Loucy (cell line): ENCODE measurements at regions not wholly inside any gene's neighbourhood (a gene's known extent, or its start where the extent isn't known, plus 50 kb on each side); places are given as distances from the start of the nearest gene placed in this dataset.
"Not testable (repeated sequence)": the region's sequence is repeated elsewhere in the genome, so short reads cannot be mapped to it uniquely, and the experiment has no call there.

Source experiments
- H2AFZ ChIP-seq: fragments of 200-600 bp; sonication (generic); 2 replicates; pipeline ENCODE4 v1.6.0; 2016; ENCODE audit warnings: antibody characterized with exemption, mild to moderate bottlenecking, low read length, moderate library complexity
- H3F3A ChIP-seq: fragments of 200-600 bp; 2 replicates; pipeline ENCODE4 v1.6.0; 2016; ENCODE audit warnings: antibody characterized with exemption, low read depth, mild to moderate bottlenecking
- H3K27me3 ChIP-seq: fragments of 200-600 bp; sonication (generic); 2 replicates; pipeline ENCODE4 v1.6.1; 2014; ENCODE audit warnings: low read length, mild to moderate bottlenecking; ENCODE audit not compliant: insufficient read depth, poor library complexity, severe bottlenecking
- H3K36me3 ChIP-seq: fragments of 200-600 bp; sonication (generic); 2 replicates; pipeline ENCODE4 v1.6.1; 2016; ENCODE audit warnings: low read length; ENCODE audit not compliant: insufficient read depth
- H3K4me1 ChIP-seq: fragments of 200-600 bp; sonication (generic); 2 replicates; pipeline ENCODE4 v1.5.1; 2014; ENCODE audit warnings: low read length, mild to moderate bottlenecking; ENCODE audit not compliant: insufficient read depth, poor library complexity, severe bottlenecking
- H3K4me2 ChIP-seq: fragments of 200-600 bp; sonication (generic); 2 replicates; pipeline ENCODE4 v1.6.0; 2014; ENCODE audit warnings: antibody characterized with exemption, low read length, low read depth, mild to moderate bottlenecking; ENCODE audit not compliant: poor library complexity, severe bottlenecking
- H3K4me3 ChIP-seq: fragments of 200-600 bp; sonication (generic); 2 replicates; pipeline ENCODE4 v1.5.1; 2014; ENCODE audit warnings: low read length, mild to moderate bottlenecking, mixed read lengths; ENCODE audit not compliant: poor library complexity, severe bottlenecking
- H3K79me2 ChIP-seq: fragments of 200-600 bp; sonication (generic); 2 replicates; pipeline ENCODE4 v1.6.1; 2014; ENCODE audit warnings: low read length; ENCODE audit not compliant: insufficient read depth
- H3K9ac ChIP-seq: fragments of 200-600 bp; sonication (generic); 2 replicates; pipeline ENCODE4 v1.6.0; 2014; ENCODE audit warnings: mild to moderate bottlenecking, low read depth, low read length, moderate library complexity; ENCODE audit not compliant: poor library complexity, severe bottlenecking
- H3K9me2 ChIP-seq: fragments of 200-600 bp; sonication (generic); replicated peaks from 2 replicates; pipeline ENCODE4 v1.6.1; 2016; ENCODE audit warnings: low read depth, low read length, mixed read lengths
- H3K9me3 ChIP-seq: fragments of 200-600 bp; sonication (generic); 2 replicates; pipeline ENCODE4 v1.6.1; 2014; ENCODE audit warnings: mild to moderate bottlenecking, antibody characterized with exemption, low read length, low read depth; ENCODE audit not compliant: insufficient read depth
- H4K20me1 ChIP-seq: fragments of 200-600 bp; sonication (generic); 2 replicates; pipeline ENCODE4 v1.6.0; 2014; ENCODE audit warnings: antibody characterized with exemption, low read length, mild to moderate bottlenecking; ENCODE audit not compliant: insufficient read depth, poor library complexity, severe bottlenecking
- EZH2phosphoT487 ChIP-seq: fragments of 200-600 bp; IDR thresholded peaks from 2 replicates; pipeline ENCODE4 v1.6.1; 2018; ENCODE audit warnings: antibody characterized with exemption, mild to moderate bottlenecking, moderate library complexity, borderline replicate concordance
- TF ChIP-seq, protein P1 (sequence below): fragments of 200-600 bp; sonication (generic); conservative IDR thresholded peaks from 2 replicates; pipeline ENCODE4 v1.5.1; 2014; ENCODE audit warnings: mild to moderate bottlenecking, antibody characterized with exemption, low read length

DNA sequence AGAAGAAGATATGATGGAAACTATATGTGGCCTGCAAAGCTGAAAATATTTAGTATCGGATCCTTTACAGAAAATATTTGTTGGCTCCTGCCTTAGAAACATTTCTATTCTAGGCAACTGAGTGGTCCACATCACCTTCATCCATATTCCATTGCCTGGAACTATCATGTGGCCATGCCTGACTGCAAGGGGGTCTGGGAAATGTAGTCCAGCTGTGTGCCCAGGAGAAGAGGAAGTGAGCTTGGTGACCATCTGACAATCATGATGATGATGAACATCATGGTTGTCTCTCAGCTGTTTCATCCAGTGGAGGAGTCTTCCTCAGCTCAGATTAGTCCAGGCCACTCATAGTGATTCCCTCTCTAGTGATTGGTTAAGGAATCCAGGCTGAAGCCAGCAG is 61.8 kb upstream of the IFNLR1 start:
- Histone ChIP-seq H3K9me3 (no peaks in the 10 kb centered on the region), H3K36me3 (no peaks in the 10 kb centered on the region), H3K4me1 (no peaks in the 10 kb centered on the region), H3K9ac (no peak overlapping the region), H3F3A (no peaks in the 10 kb centered on the region), H3K27me3 (no peaks in the 10 kb centered on the region), H2AFZ (peak overlapping the region; percentile 74), H3K4me2 (no peak overlapping the region), H3K79me2 (no peaks in the 10 kb centered on the region), H3K9me2 (no peaks in the 10 kb centered on the region), H4K20me1 (no peaks in the 10 kb centered on the region), H3K4me3 (no peak overlapping the region)
- no peak for TF ChIP-seq EZH2phosphoT487
- TF ChIP-seq, protein P1, sequence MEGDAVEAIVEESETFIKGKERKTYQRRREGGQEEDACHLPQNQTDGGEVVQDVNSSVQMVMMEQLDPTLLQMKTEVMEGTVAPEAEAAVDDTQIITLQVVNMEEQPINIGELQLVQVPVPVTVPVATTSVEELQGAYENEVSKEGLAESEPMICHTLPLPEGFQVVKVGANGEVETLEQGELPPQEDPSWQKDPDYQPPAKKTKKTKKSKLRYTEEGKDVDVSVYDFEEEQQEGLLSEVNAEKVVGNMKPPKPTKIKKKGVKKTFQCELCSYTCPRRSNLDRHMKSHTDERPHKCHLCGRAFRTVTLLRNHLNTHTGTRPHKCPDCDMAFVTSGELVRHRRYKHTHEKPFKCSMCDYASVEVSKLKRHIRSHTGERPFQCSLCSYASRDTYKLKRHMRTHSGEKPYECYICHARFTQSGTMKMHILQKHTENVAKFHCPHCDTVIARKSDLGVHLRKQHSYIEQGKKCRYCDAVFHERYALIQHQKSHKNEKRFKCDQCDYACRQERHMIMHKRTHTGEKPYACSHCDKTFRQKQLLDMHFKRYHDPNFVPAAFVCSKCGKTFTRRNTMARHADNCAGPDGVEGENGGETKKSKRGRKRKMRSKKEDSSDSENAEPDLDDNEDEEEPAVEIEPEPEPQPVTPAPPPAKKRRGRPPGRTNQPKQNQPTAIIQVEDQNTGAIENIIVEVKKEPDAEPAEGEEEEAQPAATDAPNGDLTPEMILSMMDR = no peak

DNA sequence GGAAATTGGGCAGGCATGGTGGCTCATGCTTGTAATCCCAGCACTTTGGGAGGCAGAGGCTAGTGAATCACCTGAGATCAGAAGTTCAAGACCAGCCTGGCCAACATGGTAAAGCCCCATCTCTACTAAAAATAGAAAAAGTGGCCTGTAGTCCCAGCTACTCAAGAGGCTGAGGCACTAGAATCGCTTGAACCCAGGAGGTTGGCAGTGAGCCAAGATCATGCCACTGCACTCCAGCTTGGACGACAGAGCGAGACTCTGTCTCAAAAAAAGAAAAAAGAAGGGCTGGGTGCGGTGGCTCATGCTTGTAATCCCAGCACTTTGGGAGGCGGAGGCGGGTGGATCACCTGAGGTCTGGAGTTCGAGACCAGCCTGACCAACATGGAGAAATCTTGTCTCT is 60.2 kb upstream of the IFNLR1 start:
- not testable (repeated sequence) for H3K4me2 ChIP-seq, H2AFZ ChIP-seq, H3K9ac ChIP-seq, H3K36me3 ChIP-seq, H3K9me2 ChIP-seq, H3K4me1 ChIP-seq, H3K79me2 ChIP-seq, H4K20me1 ChIP-seq, H3K4me3 ChIP-seq, H3K27me3 ChIP-seq, H3F3A ChIP-seq, H3K9me3 ChIP-seq

DNA sequence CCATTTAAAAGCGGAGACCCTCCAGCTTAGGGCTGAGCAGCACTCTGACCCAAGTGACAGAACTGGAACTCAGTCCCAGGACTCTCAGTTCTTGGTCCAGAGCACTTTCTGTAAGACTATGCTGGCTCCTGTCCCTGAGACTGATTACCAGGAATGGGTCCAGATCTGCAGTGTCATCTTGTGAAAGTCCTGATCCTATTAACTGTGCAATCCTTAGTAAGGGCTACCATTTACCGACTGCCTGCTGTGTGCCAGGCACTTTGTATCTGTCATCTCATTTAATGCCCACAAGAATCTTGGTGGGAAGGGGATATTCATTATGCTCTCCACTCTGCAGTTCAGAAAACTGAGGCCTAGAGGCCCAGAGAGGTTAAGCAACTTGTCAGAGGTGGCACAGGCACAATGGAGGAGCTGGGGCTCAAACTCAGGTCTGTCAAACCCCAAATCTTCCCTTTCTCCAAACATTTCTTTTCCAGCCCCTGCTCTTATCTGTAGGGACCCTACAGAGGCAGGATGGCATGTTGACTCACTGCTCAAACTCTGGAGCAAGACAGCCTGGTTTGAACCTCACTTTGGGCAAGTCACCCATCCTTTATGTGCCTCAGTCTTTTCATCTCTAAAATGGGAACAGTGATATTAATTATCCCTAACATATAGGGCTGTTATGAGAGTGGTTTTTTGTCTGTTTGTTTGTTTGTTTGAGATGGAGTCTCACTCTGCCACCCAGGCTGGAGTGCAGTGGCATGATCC is 57.6 kb upstream of the IFNLR1 start:
- H4K20me1 ChIP-seq = no peaks in the 10 kb centered on the region
- no peaks in the 10 kb centered on the region for H3K9me3 ChIP-seq
- no peak overlapping the region for H3K4me3 ChIP-seq
- no peaks in the 10 kb centered on the region for H3K36me3 ChIP-seq
- no peaks in the 10 kb centered on the region for H3F3A ChIP-seq
- no peaks in the 10 kb centered on the region for H3K9me2 ChIP-seq
- H3K27me3 ChIP-seq = no peaks in the 10 kb centered on the region
- H3K4me1 ChIP-seq = no peaks in the 10 kb centered on the region
- H3K4me2 ChIP-seq = no peak overlapping the region
- TF ChIP-seq, protein P1 = no peak
- no peak for TF ChIP-seq EZH2phosphoT487
- H3K79me2 ChIP-seq = no peaks in the 10 kb centered on the region
- H2AFZ ChIP-seq = no peak overlapping the region
- no peak overlapping the region for H3K9ac ChIP-seq

DNA sequence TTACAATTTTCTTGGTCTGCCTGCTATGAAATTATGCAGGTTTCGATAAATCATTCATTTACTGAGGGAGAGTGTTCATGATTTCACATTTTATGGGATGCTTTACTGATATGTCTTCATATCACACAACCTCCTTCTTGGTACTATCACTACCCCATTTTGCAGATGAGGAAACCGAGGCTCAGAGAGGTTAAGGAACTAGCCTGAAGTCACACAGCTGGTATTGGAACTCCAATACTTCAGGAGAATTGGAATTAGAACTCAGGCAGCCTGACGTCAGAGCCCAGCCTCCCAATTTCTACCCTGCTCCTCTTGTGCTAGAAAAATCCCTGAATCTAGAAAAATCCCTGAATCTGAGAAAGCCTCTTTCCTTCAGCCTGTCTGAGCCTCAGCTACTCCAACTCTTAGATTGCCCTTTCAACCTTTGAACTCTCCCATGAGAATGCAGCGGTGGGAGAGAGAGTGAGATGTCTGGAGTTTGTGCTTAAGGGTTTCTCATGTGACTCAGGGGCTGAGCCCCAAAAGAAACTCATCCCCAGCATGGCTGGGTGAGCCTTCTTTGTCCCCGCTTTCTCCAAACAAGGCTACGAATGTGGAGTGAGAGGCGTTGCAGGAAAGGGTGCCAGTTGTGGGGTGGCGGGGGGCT is 50.8 kb upstream of the IFNLR1 start:
- no peak for TF ChIP-seq EZH2phosphoT487
- TF ChIP-seq, protein P1 = no peak
- H3K9me3 ChIP-seq = no peaks in the 10 kb centered on the region
- H3K9me2 ChIP-seq = no peaks in the 10 kb centered on the region
- H3F3A ChIP-seq = no peaks in the 10 kb centered on the region
- no peaks in the 10 kb centered on the region for H3K27me3 ChIP-seq
- H3K9ac ChIP-seq = no peak overlapping the region
- H3K4me3 ChIP-seq = no peak overlapping the region
- no peaks in the 10 kb centered on the region for H3K79me2 ChIP-seq
- no peaks in the 10 kb centered on the region for H3K4me1 ChIP-seq
- no peak overlapping the region for H3K4me2 ChIP-seq
- H3K36me3 ChIP-seq = no peaks in the 10 kb centered on the region
- no peaks in the 10 kb centered on the region for H4K20me1 ChIP-seq
- no peak overlapping the region for H2AFZ ChIP-seq
